NCI-H446 treated with DMSO at 0.1 percent for 48 hours (cell line): ENCODE measurements at regions not wholly inside any gene's neighbourhood (a gene's known extent, or its start where the extent isn't known, plus 50 kb on each side); places are given as distances from the start of the nearest gene placed in this dataset.
A peak's percentile ranks its signal among the peaks of the same experiment; 100 is the strongest.

Experiments used
- DNase-seq: peaks from one replicate; lab custom pipeline; 2025; lab: John Stamatoyannopoulos, UW

GRCh38 chr3:177599837-177600236 is 402.6 kb upstream of the TBL1XR1 start:
- no peak for DNase-seq

GRCh38 chr3:177600411-177600810 is 403.1 kb upstream of the TBL1XR1 start:
- no peak for DNase-seq

- DNase-seq, result no peak
Measured at GRCh38 chr3:177601152-177601551, 403.9 kb upstream of the TBL1XR1 start.

- peak; percentile 53 for DNase-seq
Measured at GRCh38 chr3:177602601-177603147, 405.4 kb upstream of the TBL1XR1 start.

GRCh38 chr3:177603148-177603603 is 405.9 kb upstream of the TBL1XR1 start:
- no peak for DNase-seq

GRCh38 chr3:177604181-177604580 is 406.9 kb upstream of the TBL1XR1 start:
- no peak for DNase-seq

GRCh38 chr3:177606891-177607290 is 409.6 kb upstream of the TBL1XR1 start:
- DNase-seq, result no peak

- no peak for DNase-seq
Measured at GRCh38 chr3:177607589-177607988, 410.3 kb upstream of the TBL1XR1 start.

GRCh38 chr3:177608443-177608842 is 411.2 kb upstream of the TBL1XR1 start:
- no peak for DNase-seq

GRCh38 chr3:177609613-177610012 is 412.3 kb upstream of the TBL1XR1 start:
- no peak for DNase-seq

GRCh38 chr3:177610262-177610661 is 413.0 kb upstream of the TBL1XR1 start:
- no peak for DNase-seq

GRCh38 chr3:177610686-177611633 is 413.7 kb upstream of the TBL1XR1 start:
- DNase-seq, result no peak

GRCh38 chr3:177611752-177612334 is 414.6 kb upstream of the TBL1XR1 start:
- DNase-seq, result no peak

- no peak for DNase-seq
Measured at GRCh38 chr3:177613901-177614300, 416.6 kb upstream of the TBL1XR1 start.

- DNase-seq, result no peak
Measured at GRCh38 chr3:177615015-177615414, 417.7 kb upstream of the TBL1XR1 start.

GRCh38 chr3:177618873-177619733 is 421.8 kb upstream of the TBL1XR1 start:
- DNase-seq, result peak; percentile 35

GRCh38 chr3:177620073-177620472 is 422.8 kb upstream of the TBL1XR1 start:
- no peak for DNase-seq

GRCh38 chr3:177622520-177622919 is 425.2 kb upstream of the TBL1XR1 start:
- DNase-seq, result no peak

- DNase-seq, result no peak
Measured at GRCh38 chr3:177622982-177623617, 425.8 kb upstream of the TBL1XR1 start.

- no peak for DNase-seq
Measured at GRCh38 chr3:177624528-177625495, 427.5 kb upstream of the TBL1XR1 start.
